NT2/D1 (cell line): ENCODE measurements at regions not wholly inside any gene's neighbourhood (a gene's known extent, or its start where the extent isn't known, plus 50 kb on each side); places are given as distances from the start of the nearest gene placed in this dataset.

ENCODE experiments used
- YY1 ChIP-seq: IDR thresholded peaks from 2 replicates; pipeline ENCODE4 v1.6.1; 2011; ENCODE audit not compliant: insufficient read length, insufficient read depth
- ZNF274 ChIP-seq: IDR thresholded peaks from 2 replicates; pipeline ENCODE4 v1.6.1; 2011; ENCODE audit warnings: mild to moderate bottlenecking, low read depth, low read length

- TF ChIP-seq YY1 (no peak), ZNF274 (no peak)
Observed at GRCh38 chr17:68801335-68802247, 153.6 kb downstream of the ABCA8 start.
